HG03469 (cell line): ENCODE measurements at regions not wholly inside any gene's neighbourhood (a gene's known extent, or its start where the extent isn't known, plus 50 kb on each side); places are given as distances from the start of the nearest gene placed in this dataset.
"Not testable (repeated sequence)": the region's sequence is repeated elsewhere in the genome, so short reads cannot be mapped to it uniquely, and the experiment has no call there.

Source experiments
- ATAC-seq: cut with Tn5 transposase; IDR thresholded peaks from one replicate; pipeline ENCODE4 v1.9.1; 2021; ENCODE audit warnings: mild to moderate bottlenecking, moderate library complexity, moderate number of reproducible peaks; ENCODE audit not compliant: unreplicated experiment

DNA sequence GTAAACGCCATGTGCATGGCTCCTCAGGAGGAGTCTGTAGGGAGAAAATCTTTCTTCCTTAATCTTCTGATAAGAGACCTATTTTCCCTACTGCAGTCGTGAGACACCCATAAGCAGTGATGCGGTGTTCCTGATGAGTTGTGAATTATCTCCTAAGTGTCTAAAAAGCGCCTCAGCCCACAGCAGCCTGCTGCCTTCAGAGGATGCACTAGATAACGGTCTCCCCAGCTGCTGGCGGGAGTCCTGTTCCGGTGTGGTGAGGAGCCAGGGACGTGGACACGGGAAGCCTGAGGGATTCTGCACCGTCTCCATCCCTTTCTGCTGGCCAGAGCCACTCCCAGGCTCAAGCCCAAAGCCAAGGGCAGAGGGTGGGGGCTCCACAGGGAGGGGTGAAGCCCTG lies 240.9 kb upstream of the SFSWAP start:
- ATAC-seq, result not testable (repeated sequence)

DNA sequence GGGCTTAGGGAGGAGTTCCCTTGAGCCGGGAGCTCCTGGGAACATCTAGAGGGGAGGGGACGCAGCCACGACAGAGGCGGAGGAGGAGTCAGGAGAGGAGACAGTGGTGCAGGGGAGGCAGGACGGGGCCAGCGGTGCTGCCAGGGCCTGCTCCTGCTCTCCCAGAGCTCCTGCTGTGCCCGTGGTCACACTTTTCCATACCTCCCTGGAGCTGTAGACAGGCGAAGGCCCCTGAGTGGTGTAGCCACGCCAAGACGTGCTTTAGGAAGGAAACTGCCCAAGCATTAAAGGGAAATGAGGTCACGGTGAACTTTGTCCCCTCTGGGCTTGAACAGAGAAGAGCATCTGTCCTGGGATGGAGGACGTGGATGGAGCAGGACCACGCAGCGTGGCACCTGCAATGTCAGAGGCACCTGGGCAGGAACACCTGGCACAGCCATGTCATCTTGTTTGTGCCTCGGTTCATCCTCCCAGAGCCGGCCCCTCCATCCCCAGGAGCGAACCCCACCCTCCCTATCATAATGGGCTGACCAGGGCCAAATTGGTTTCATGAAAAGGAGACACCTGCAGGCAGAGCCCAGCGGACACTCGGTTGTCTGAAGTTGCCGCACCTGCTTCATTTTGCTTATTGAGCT lies 239.5 kb upstream of the SFSWAP start:
- no peak for ATAC-seq

DNA sequence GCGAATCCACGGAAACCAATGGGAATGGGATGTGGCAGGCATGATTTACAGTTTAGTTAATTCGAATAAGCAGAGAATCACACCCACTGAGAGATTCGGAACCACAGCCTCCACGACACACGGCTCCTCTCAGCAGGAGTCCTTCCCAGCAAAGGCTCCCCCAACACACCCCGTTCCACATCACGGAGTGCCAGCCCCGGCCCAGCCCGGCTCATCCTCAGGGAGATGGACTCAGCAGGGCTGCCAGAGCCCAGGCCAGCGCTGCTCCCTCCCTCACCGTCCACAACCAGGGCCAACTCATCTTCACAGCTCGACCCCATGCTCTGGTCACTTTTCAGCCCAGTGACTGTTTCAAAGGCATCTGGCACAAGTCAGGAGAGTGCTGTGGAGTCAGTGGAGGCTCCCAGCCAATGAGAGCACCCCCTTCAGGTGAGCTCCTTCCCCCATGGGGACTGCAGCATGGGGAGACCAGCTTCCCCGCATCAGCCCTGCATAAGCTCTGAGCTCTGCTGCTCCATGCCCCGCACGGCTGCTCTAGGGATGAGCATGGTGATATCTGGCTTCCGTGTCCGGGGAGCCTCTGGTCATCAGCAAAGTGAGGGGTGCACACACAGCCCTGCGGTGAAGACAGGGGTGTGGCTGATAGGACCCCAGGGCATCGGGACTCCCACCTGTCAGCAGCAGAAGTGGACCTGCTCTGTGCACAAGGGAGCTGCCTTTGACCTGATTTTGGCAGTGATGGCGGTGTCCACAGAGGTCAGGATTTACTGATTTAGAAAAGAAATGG lies 238.8 kb upstream of the SFSWAP start:
- no peak for ATAC-seq

GRCh38 chr12:131473261-131473660 lies 237.6 kb upstream of the SFSWAP start:
- ATAC-seq, result no peak

- ATAC-seq, result no peak
Observed at GRCh38 chr12:131473741-131474709, 236.9 kb upstream of the SFSWAP start.

- ATAC-seq, result not testable (repeated sequence)
Observed at GRCh38 chr12:131475012-131475411, 235.9 kb upstream of the SFSWAP start.

GRCh38 chr12:131477613-131478012 lies 233.3 kb upstream of the SFSWAP start:
- ATAC-seq, result no peak

- no peak for ATAC-seq
Observed at GRCh38 chr12:131478468-131478867, 232.4 kb upstream of the SFSWAP start.

GRCh38 chr12:131482199-131482598 lies 228.7 kb upstream of the SFSWAP start:
- ATAC-seq, result no peak

DNA sequence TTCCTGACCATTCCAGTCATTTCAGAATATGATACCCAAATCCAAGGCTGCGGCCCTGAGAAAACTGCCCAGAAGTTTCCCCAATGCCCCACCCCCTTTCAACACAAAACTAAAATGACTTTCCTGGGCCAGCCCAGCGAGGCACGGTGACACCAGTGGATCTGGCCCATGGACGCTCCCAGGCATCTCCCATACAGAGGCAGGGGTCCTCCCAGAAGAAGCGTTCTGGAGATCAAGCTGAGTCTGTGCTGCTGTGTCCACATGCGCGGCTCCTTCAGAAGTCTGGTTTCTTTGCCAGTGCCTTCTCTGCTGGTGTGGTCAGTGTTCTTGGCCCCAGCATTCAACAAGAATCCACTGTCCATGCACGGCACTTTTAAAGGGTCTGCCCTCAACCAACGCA lies 228.2 kb upstream of the SFSWAP start:
- ATAC-seq, result no peak

- ATAC-seq, result no peak
Observed at GRCh38 chr12:131486451-131487230, 224.2 kb upstream of the SFSWAP start.

DNA sequence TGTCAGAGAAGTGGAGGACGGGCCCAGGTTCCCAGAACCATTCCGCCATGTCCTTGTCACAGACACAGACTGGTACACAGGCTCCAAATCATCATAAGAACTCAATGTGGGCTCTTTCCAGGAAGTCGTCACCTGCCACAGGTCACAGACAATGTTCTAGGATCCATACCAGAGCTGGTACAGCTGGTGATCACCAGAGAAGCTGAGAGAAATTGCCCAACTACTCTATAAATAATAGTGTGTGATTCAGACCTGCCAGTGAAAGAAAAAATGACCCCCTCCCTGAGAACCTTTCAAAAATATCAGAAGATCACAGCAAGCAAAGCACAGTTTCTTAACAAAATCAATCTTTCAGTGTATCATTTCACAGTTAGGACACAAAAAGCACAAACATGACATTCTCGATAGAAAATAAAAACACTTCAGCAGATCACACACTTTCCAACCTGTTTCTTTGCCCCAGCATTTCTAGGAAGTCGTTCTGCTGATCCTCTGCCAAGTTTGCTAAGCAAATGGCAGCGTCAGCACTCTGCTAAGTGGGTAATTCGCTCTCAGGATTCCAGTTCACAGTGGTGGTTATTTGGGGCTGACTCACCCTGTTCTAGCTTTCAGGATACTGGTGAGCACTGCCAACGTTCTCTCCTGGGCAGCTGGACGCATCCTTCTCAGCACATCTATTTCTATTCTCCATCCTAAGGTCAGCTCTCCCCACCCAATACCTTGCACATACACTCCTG lies 223.3 kb upstream of the SFSWAP start:
- no peak for ATAC-seq

GRCh38 chr12:131489718-131490117 lies 221.2 kb upstream of the SFSWAP start:
- no peak for ATAC-seq

- ATAC-seq, result no peak
Observed at GRCh38 chr12:131491155-131491554, 219.7 kb upstream of the SFSWAP start.

- ATAC-seq, result no peak
Observed at GRCh38 chr12:131491916-131492490, 218.9 kb upstream of the SFSWAP start.

DNA sequence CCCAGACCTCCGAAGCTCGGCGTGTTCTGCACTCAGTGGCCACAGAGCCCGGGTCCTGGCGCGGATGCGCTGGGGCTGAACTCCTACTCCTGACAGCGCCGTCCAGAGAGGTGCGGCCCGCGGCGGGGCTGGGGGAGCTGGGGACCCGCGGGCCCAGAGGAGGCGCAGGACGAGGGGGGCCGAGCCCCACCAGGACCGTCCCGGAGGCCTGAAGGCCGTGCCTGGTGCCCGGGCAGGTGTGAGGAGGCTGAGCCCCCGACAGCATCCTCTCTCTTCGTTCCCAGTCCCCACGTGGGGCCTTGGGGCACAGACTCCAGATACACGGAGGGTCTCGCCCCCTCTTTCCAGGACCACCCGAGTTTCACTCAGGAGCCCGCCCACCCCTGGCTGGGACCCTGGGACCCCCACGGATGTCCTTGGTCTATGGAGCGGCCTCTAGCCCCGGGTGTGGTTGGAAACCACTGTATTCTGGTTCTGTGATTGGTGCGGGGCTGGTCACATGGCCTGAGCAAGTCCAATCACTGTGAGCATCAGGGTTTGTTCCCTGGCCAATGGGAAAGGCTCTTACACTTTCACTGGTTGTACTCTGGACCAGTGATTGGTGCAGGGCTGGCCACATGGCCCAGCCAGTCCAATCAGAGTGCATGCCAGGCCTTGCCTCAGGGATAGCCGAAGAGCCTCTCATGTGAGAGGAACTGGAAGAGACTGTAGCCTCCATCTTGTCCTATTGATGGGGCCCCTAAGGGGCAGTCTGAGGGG lies 217.6 kb upstream of the SFSWAP start:
- ATAC-seq, result no peak

- ATAC-seq, result no peak
Observed at GRCh38 chr12:131494216-131494615, 216.7 kb upstream of the SFSWAP start.

- no peak for ATAC-seq
Observed at GRCh38 chr12:131494741-131495524, 216.0 kb upstream of the SFSWAP start.
